NCI-H82 treated with DMSO at 0.1 percent for 48 hours (cell line): ENCODE measurements at regions not wholly inside any gene's neighbourhood (a gene's known extent, or its start where the extent isn't known, plus 50 kb on each side); places are given as distances from the start of the nearest gene placed in this dataset.

Experiments used
- DNase-seq: peaks from one replicate; lab custom pipeline; 2025; ENCODE audit not compliant: unreplicated experiment; lab: John Stamatoyannopoulos, UW

- DNase-seq, result no peak
These were observed 51.3 kb upstream of the CLDN18 start for GRCh38 chr3:137958636-137959035.
